HT-29 (cell line): ENCODE measurements at regions not wholly inside any gene's neighbourhood (a gene's known extent, or its start where the extent isn't known, plus 50 kb on each side); places are given as distances from the start of the nearest gene placed in this dataset.
"Not testable (repeated sequence)": the region's sequence is repeated elsewhere in the genome, so short reads cannot be mapped to it uniquely, and the experiment has no call there.

Source experiments
- DNase-seq: peaks from one replicate; pipeline ENCODE4 v3.0.0-alpha.2; 2015; ENCODE audit warnings: low spot score

DNA sequence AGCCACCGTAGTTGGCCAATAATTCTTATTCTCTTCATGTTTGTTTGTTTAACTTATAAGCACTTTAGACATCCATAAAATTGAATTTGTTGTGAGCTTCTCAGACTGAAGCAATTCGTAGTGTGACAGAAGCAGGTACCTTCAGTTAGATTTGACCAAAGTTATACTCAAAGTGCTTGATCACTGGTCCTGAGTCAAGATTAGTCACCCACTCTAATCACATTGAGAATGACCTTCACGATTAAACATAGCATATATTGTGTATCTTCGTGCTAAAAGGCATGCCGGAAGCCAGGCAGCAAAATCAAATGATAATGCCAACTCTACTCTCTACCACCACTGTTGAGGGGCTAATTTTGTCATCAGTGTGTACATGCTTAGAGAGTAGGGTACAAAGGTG, 763.7 kb upstream of the MBL2 start:
- DNase-seq, result no peak

DNA sequence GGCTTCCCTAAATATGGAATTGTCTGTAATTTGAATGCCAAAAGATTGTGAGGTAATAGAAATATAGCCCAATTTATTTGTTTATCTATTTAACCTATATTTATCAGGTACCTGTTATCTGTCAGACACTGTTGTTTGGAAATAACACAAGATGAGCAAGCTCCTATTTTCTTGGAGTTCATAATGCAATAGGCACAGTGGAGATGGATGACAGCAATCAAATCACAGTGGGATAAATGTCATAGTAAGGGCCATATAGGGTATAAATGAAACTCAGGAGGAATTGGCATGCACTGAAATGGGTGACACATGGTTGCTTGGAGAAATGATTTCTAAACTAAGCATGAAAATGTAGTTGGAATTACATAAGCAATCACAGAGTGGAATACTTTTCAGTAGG, 761.8 kb upstream of the MBL2 start:
- DNase-seq, result no peak

DNA sequence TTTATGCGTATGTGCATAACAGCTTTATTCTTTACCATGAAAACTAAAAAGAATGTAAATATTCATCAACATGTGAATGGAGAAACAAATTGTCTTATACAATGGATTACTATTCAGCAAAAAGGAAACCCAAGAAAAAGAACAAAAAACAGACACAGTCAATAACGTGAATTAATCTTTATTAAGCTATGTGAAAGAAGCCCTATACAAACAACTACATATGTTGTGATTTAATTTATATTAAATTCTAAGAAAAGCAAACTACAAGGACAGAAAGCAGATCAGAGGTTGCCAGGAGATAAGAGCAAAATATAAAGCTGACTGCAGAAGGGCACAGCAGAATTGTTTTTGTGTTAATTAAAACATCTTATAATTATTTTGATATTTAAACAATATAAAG, 756.4 kb upstream of the MBL2 start:
- DNase-seq, result no peak

DNA sequence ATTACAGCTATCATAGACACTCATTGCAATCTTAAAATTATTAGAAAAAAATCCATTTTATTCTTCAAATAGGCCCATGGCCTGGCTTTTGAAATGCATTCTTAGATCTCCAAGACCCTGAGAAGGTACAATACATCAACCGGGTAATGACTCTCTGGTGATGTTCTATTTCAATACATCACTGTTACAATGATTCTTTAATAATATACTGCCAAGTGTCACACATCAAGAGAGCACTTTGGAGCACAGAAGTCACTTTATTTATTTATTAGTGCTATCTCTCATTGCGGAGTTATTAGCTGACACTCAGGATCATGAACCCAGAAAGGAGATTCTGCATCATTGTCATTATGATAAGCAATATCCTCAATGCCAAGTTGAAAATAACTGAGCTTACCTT, 748.5 kb upstream of the MBL2 start:
- DNase-seq, result no peak

DNA sequence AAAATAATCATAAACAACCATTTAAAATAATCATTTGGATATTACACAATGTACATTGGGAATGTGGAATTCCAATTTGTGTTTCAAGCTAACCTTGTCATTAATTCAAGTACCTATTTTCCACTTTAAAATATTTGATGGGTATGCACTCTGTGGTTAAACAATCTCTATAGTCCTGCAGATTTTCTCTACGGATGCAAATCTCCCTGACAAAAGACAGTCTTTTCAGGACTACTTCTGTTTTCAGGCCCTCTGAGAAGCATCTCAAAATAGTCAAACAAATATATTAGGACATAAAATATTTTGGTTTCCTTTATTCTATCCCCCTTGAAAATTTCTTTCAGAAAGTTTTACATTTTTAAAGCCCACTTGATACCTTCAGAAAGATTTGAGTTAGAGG, 735.6 kb upstream of the MBL2 start:
- DNase-seq, result no peak

DNA sequence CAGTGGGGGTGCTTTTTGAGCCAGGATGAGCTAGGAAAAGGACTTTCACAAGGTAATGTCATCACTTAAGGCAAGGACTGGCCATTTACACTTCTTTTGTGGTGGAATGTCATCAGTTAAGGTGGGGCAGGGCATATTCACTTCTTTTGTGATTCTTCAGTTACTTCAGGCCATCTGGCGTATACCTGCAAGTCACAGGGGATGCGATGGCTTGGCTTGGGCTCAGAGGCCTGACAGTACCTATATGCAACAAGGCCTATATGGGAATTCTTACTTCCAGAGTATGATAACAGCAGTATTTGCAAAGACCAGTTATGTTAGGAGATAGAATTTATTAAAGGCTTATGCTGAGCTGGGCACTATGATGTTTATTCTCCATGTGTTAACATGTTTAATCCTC, 731.9 kb upstream of the MBL2 start:
- not testable (repeated sequence) for DNase-seq

DNA sequence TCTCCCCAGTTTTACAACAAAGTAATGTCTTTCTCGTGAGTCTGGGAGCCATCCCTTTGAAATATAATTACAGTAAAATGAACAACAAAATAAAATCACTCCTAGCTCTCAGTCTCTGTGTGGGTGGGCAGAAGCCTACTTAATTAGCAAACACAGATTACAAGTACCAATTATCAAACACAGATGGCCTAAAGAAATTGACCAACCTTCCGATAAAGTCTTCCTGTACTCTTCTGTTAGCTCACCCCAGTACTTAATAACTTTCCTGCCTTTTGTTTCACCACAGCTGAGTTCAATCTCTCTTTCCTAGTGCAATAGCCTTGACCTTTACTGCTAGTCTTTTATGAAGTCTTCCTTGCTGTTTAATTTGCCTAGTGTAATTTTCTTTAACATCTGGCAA, 719.2 kb upstream of the MBL2 start:
- DNase-seq, result no peak

DNA sequence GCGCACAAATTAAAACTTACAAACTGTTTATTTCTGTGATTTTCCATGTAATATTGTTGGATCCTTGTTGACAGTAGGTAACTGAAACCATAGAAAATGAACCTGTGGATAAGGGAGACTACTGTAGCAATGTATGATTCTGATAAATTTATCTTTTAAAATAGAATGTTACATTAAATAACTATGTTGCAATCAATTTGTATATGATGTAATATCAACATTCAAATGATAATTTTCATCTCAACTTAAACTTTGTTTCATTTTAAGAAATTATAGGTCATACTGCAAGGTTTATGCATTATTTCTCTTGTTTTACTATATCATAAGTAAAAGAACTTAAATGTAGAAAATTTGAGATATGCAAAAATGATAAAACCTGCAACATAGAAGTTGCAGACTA, 718.0 kb upstream of the MBL2 start:
- no peak for DNase-seq

DNA sequence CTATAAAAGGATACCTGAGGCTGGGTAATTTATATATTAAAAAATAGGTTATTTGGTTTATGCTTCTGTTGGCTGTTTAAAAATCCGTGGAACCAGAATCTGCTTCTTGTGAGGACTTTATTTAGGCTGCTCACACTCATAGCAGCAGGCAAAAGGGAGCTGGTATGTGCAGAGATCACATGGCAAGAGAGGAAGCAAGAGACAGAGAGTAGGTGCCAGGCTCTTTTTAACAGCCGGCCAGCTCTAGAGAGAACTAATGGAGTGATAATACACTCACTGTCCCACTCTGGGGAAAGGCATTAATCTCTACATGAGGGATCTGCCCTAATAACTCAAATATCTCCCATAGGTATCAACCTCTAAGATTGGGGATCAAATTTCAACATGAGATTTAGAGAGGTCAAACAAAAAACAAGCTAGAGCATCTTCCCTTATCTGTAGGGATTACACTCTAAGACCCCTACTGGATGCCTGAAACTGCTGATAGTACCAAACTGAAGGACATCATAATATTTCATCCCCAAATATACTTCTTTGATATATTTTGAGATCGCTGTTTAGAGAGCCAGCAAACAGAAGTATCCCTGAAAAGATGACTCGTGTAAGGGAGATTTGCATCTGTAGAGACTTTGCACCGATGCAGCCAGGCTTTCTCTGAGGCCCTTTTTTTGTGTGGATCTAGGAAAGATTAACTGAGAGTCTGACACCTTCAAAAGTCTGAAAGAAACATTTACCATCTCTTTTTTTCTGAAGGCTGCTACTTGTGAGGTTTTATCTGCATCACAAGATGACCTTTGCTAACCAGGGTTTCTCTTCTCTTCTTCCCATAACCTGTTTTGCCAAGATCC, 717.0 kb upstream of the MBL2 start:
- no peak for DNase-seq

DNA sequence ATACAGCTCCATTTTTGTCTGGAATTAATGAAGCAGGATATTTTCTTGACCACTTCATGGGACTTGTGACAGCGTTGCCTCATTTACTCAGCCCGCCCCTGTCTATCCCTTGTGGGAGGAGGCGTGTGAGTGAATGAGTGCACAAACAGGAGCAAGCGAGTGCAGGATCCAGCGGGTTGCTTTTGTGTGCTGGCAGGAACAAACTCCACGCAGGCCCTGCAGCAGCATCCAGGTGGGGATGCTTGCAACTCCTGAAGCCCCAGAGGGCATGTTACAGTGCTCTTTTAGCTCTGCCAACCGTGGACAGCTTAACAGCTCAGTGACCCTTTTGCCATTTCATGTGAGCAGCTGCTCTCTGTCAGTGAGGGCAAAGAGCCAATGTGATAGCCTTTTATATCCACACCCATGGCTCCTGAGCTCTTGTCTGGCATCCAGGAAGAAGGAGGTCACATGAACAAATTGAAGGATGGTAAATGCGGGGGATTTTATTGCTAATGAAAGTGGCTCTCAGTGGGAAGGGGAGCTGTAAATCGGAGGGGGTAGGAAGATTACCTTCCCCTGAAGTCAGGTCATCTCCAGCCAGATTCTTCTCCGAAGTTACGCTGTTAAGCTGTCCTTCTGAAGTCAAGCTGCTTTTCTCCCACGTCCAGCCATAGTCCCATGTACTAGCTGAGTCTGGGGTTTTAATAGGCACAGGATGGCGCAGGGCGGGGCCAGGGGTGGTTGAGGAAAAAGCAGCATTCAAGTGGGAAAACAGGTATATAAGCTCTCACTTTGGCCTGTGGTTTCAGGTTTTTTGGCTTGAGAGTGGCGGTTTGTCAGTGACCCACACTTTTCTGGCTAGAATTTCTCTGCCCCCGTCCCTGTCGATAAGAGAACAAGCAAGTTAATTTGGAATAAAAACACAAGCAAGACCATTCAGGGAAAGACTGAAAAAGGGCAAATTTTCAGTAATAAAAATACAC, 714.7 kb upstream of the MBL2 start:
- DNase-seq, result no peak

DNA sequence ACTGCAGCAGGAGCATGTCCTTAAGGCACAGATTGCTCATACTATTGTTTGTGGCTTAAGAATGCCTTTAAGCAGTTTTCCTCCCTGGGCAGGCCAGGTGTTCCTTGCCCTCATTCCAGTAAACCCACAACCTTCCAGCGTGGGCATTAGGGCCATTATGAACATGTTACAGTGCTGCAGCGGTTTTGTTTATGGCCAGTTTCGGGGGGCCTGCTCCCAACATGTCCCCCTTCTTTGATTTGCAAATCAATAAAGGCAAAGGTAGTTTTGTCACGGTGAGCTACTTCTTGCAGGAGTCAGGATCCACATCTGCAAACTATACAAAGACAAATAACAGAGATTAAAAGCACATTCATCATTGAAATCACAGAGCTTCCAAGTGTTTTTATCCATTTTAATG, 712.8 kb upstream of the MBL2 start:
- DNase-seq, result not testable (repeated sequence)

DNA sequence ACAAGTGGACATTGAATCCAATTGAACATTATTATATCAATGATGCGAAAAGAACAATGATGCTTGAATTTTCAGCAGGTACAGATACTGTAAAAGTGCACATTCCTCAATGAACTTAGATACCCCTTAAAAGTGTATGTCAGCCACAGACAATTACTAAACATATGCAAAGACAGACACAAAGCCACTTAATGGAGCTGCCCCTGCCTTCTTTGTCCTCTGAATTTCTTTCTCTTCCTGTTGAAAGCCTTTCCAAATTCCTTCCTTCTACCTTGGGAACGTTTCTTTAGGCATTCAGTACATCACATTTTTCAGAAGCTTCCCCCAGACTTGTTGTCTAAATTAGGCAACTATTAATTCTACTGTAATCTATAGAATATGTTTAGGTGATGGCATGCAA, 706.8 kb upstream of the MBL2 start:
- DNase-seq, result no peak

DNA sequence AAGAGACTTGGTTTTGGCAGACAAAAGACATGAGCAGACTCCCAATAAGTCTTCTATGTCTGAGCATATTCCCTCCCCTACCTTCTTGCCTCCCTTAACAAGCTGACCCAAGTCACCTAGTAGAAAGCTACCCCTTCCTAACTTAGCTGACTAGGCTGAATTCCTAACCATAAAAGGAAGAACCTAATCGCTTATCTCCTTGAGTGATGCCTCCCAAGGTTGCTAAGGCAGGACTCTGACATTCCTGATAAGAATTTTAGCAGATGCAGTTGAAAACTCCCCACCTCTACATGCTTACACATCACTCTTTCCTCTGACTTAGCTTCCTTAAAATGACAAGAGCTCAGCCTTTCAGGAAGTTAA, 704.7 kb upstream of the MBL2 start:
- DNase-seq, result no peak

DNA sequence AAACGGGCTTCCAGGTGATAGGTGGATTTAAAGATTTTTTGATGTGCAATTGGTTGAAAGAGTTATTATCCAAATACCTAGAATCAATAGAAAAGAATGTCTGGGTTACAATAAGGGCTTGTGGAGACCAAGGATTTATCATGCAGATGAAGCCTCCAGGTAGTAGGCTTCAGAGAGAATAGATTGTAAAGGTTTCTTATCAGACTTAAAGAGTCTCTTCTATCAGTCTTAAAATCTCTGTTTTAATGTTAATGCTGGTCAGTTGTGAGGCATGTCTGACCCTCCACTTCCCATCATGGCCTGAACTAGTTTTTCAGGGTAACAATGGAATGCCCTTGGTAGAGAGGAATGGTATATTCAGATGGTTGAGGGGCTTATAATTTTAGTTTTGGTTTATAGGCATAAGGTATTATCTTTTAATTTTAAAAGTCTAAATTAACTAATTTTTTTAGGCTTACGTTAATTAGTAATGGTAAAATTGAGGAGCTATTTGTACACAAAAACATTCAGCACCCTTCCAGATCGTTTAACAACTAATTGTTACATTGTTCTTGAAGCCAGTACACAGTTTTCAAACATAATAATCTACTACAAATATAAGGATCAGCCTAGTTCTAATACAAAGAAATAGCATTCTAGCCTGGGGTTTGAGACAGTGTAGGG, 704.2 kb upstream of the MBL2 start:
- no peak for DNase-seq

DNA sequence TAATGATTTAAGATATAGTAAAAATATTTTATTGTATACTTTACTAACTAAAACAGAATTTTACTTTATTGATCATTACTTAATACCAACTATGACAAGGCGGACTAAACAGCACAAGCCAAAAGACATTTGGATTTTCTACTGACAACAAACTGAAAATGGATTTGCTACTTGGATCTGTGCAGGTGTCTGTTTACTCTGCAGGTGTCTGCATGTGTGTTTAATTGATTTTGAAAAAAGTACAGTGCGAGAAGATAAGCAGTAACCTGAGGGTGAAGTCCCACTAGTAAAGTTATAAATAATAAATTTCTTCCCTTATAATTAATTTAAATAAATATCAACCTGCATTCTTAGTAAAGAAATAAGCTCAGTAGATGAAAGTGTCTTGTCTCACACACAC, 696.8 kb upstream of the MBL2 start:
- no peak for DNase-seq

DNA sequence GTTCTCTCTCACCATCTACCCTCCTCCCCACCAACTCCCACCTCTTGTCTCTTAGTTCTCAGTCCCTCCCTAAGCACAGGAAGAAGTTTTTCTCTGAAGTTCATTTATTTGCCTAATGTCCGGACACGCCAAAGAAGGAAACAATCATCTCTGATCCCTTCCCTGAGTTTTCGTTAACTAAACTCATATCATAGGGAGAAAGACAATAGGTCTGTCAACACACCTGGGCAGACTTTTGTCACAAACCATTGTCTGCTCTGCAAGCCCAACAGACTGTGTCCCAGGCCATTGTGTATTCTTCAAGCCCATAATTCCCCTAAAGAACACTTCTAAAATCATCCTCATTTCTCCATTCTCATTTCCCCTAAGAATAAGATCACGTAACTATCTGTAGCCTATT, 691.0 kb upstream of the MBL2 start:
- DNase-seq, result no peak

DNA sequence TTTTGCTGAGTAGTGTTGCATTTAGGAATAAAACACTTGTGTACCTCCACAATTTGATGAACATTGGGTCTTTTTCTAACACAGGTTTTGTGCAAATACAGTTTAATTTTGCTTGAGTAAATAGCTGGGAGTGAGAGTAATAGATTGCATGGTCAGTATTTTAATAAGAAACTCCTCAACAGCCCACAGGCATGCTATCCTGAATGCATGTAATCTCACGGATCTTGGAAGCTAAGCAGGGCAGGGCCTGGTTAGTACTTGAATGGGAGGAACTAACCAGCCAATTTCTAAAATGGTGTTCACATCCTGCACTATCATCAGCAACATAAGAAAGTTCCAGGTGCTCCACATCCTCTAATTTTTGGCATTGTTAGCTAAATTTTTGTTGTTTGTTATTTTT, 685.4 kb upstream of the MBL2 start:
- no peak for DNase-seq

DNA sequence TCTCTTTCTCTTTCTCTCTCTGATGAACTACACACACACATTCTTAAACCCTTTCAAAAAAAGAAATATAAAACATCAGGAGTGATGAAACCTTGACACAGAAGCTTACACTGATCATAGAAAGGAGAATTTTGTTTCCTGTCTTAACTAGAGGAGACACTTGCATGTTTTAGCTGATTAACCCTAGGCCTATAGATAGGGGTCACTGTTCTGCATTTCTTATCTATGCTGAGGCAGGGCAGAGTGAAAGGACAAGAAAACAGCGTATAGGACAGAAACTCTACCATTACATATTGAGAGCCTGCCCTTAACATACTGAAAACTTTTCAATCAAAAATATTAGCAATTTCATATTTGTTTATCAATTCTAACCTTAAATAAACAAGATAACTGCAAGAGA, 680.6 kb upstream of the MBL2 start:
- DNase-seq, result no peak

DNA sequence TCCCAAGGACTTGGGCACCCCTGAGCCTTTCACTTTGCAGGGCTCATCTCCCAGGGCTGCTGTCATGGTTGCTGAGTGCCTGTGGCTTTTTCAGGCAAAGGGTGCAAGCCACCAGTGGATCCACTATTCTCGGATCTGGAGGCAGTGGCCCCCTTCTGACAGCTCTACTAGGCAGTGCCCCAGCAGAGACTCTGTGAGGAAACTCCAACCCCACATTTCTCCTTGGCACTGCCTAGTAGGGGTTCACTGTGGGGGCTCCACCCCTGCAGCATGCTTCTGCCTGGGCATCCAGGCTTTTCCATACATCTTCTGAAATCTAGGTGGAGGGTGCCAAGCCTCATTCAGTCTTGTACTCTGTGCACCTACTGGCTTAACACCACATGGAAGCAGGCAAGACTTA, 675.0 kb upstream of the MBL2 start:
- DNase-seq, result no peak

DNA sequence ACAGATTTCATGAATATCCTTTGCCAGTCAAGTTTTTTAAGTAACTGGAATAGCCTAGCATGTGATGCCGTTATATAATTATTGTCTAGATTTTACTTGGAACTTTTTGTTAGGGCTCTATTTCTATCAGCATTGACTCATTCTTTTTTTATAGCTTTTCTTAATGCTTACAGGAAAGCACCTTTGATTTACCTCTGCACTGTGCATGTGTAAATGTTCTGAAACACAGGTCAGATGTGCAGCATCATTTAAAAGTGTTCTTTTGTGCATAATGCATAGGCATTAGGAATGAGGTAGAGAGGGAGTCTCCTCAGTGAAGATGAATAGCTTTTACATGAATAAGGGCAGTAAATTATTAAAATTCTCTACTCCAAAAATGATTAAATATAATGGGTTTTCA, 669.3 kb upstream of the MBL2 start:
- DNase-seq, result no peak

DNA sequence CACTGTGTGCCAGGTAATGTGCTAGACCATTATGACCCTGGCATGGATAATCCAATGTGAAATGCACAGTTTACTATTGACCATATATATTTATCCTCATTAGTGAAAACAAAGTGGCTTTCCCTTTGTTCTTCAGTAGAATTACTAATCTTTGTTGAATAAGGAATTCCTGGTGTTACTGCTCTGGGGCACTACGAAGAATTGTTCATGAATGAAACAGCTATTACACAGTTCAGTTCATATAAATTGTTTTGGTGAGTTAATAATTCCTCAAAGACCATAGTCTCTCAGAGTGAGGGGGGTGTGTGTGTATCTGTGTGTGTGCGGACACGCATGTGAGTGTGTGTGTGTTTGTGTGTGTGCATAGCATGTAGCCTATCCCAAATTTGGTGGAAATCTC, 668.0 kb upstream of the MBL2 start:
- DNase-seq, result no peak

DNA sequence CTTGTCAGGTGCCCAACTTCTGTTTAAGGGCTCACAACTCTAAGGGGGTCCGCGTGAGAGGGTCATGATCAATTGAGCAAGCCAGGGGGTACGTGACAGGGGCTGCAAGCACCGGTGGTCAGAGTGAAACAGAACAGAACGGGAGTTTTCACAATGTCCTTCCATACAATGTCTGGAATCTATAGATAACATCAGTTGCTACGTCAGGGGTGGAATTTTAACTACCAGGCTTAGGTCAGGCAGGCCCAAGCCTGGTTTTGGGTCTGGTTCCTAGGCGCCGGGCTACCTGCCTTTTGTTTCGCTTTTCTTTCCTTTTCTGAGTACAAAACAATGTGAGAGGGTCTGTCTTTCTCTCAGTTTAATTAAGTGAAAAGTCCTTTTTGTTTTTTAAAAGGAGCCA, 666.5 kb upstream of the MBL2 start:
- not testable (repeated sequence) for DNase-seq
